Spleen (tissue), 11 donors: ENCODE measurements at regions not wholly inside any gene's neighbourhood (a gene's known extent, or its start where the extent isn't known, plus 50 kb on each side); places are given as distances from the start of the nearest gene placed in this dataset.

Experiments
- DNase-seq: peaks from one replicate; pipeline ENCODE4 v3.0.0-alpha.2; 2020
- H3K27ac ChIP-seq, 8 donors: fragments of 200-600 bp; sonication (generic) in 7 of 8; 1 replicate in 4 of 8; 2 replicates in 4 of 8; pipeline versions ENCODE4 v1.5.0 to v1.8.0; 2016 to 2021; ENCODE audit warnings: inconsistent platforms in 4 of 8, mild to moderate bottlenecking in 4 of 8, moderate library complexity in 1 of 8
- H3K27me3 ChIP-seq, 7 donors: fragments of 200-600 bp; sonication (generic) in 6 of 7; replicated peaks in 1 of 7; 1 replicate in 4 of 7; 2 replicates in 3 of 7; pipeline versions ENCODE4 v1.5.0 to v1.8.0; 2016 to 2021; ENCODE audit warnings: inconsistent platforms in 3 of 7, mild to moderate bottlenecking in 1 of 7
- H3K36me3 ChIP-seq, 6 donors: fragments of 200-600 bp; sonication (generic) in 5 of 6; 1 replicate in 4 of 6; 2 replicates in 2 of 6; pipeline versions ENCODE4 v1.5.0 to v1.8.0; 2016 to 2021; ENCODE audit warnings: inconsistent platforms in 2 of 6
- H3K4me1 ChIP-seq, 6 donors: fragments of 200-600 bp; sonication (generic) in 5 of 6; 1 replicate in 3 of 6; 2 replicates in 3 of 6; pipeline versions ENCODE4 v1.5.0 to v1.8.0; 2016 to 2021; ENCODE audit warnings: inconsistent platforms in 3 of 6
- H3K4me3 ChIP-seq, 8 donors: fragments of 200-600 bp; sonication (generic) in 7 of 8; 1 replicate in 4 of 8; 2 replicates in 4 of 8; pipeline versions ENCODE4 v1.5.0 to v1.8.0; 2016 to 2021; ENCODE audit warnings: inconsistent platforms in 4 of 8, mild to moderate bottlenecking in 4 of 8, moderate library complexity in 2 of 8
- H3K9me3 ChIP-seq, 8 donors: fragments of 200-600 bp; sonication (generic) in 7 of 8; 1 replicate in 4 of 8; 2 replicates in 4 of 8; pipeline versions ENCODE4 v1.5.0 to v1.8.0; 2016 to 2021; ENCODE audit warnings: inconsistent platforms in 4 of 8
- POLR2A ChIP-seq, 3 donors: fragments of 450-650 bp; IDR thresholded peaks; one replicate each; pipeline ENCODE4 v1.5.1; 2017; ENCODE audit warnings: antibody characterized with exemption in 3 of 3, mild to moderate bottlenecking in 1 of 3
- POLR2AphosphoS5 ChIP-seq, 3 donors: sonication (generic); formaldehyde crosslinking; IDR thresholded peaks; one replicate each; pipeline ENCODE4 v1.5.1; 2017; ENCODE audit warnings: antibody characterized with exemption in 3 of 3
- WGBS, 5 donors: extraction: QIAGEN DNeasy Blood & Tissue Kit in 3 of 5; methylation state at CpG; one replicate each; pipeline versions ENCODE4 v1.1.5 to v1.1.7; 2013 to 2018; 5-methylcytosine and 5-hydroxymethylcytosine counted together
- intact Hi-C: fragments of 100-400 bp; cut with DNase I; formaldehyde crosslinking; loops from one replicate; pipeline ENCODE4 v1.15.0; 2023; ENCODE audit warnings: low total_unique reads
- TF ChIP-seq, protein P1 (sequence below), 11 experiments: fragments of 200-600 bp in 7 of 11; fragments of 450-650 bp in 4 of 11; sonication (generic) in 4 of 11; IDR thresholded peaks in 8 of 11; conservative IDR thresholded peaks in 3 of 11; 1 replicate in 7 of 11; 2 replicates in 4 of 11; pipeline versions ENCODE4 v1.4.0 to v1.8.0; 2016 to 2021; ENCODE audit warnings: antibody characterized with exemption in 11 of 11, inconsistent platforms in 4 of 11, mild to moderate bottlenecking in 1 of 11
- donor health status: healthy with polysubstance abuse.
- donor health status: DM: no; HTN: no; CAD: no; lungs with moderate emphysema.
- donor health status: DM: no; HTN: no; CAD: no.
- donor health status: Bipolar disorder and iron deficiency.
- donor health status: healthy.
- donor health status: DM: no; HTN: no; CAD: no.
- donor health status: DM: yes; HTN: yes; CAD: no.

DNA sequence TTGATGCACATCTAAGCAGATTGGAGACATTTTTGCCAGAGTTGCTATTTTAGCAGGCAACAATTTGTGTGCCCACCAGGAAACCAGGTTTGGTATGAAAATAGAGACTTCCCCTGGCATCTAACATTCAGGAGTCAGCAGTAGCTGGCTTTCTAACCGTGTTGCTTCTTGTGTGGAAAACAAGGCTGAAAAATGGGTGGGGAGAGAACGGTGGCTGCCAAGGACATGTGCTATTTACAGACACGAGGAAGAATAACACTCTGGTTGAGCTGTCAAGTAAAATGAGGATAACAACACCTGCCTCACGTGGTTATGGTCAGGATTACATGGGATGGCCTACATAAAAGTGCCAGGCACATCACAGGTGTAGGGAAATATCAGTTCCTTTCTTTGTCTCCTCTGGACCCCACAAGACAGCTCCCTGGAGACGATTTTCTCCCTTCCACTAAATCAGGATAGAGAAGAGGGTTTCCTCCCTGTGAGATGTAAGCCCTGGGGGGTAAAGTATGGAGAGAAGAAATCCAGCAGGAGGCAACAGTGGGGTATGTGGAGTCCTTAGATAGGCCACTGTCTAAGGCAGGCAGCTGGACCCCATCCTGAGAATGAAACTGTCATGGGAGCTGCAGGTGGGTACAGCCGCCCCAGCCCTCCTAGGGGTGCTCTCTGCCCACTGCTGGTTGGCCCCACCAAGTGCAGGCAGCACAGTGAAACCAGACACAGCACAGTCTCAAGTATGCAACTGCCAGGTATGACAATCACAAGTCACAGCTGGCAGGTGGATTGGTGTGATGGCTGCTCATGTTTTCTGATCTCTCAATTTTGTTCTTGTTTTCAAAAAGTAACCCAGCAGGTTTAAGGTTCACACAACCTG is 80.3 kb downstream of the TENT5C start:
- intact Hi-C loops = no loop called here
- Histone ChIP-seq H3K27me3 (no peaks in the 10 kb centered on the region), H3K27ac (peak overlapping the region in 2 of 8 donors; percentile 15 to 37), H3K4me3 (no peak overlapping the region), H3K36me3 (no peaks in the 10 kb centered on the region), H3K4me1 (peaks cover 0 to 4% (median 0%) of the 10 kb centered on the region in 6 donors), H3K9me3 (no peaks in the 10 kb centered on the region)
- WGBS, 5 donors = 57 to 76% (median 73%) methylated on average over 6 of the region's 6 CpGs
- no peak for DNase-seq
- peak in 1 of 3 donors; percentile 38 for TF ChIP-seq POLR2AphosphoS5 (IDR thresholded peaks at IDR 0.05)
- TF ChIP-seq, protein P1, sequence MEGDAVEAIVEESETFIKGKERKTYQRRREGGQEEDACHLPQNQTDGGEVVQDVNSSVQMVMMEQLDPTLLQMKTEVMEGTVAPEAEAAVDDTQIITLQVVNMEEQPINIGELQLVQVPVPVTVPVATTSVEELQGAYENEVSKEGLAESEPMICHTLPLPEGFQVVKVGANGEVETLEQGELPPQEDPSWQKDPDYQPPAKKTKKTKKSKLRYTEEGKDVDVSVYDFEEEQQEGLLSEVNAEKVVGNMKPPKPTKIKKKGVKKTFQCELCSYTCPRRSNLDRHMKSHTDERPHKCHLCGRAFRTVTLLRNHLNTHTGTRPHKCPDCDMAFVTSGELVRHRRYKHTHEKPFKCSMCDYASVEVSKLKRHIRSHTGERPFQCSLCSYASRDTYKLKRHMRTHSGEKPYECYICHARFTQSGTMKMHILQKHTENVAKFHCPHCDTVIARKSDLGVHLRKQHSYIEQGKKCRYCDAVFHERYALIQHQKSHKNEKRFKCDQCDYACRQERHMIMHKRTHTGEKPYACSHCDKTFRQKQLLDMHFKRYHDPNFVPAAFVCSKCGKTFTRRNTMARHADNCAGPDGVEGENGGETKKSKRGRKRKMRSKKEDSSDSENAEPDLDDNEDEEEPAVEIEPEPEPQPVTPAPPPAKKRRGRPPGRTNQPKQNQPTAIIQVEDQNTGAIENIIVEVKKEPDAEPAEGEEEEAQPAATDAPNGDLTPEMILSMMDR (IDR thresholded peaks at IDR 0.05 in 8 of 11, conservative IDR thresholded peaks at IDR 0.05 in 3 of 11) = peak in 2 of 11 experiments; percentile 11 to 17
- no peak for TF ChIP-seq POLR2A (IDR thresholded peaks at IDR 0.05)

DNA sequence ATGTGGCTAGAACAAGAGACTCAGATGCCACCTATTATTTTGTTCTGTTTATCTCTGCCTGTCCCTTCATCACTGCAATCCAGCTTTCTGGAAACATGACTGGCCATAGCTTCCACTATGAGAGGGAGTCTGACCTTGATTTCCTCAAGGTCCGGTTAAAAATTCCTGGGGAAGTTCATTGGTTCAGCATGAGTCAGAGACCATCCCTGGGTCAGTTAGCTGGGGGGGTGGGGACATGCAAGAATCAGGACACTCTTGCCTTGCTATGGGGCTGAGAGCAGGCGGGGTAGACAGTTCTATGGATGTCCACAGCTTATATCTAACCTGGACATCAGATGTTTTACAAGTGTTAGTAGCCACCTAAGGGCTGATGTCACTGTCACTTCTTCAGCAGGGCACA is 81.1 kb downstream of the TENT5C start:
- TF ChIP-seq POLR2A (IDR thresholded peaks at IDR 0.05) = no peak
- TF ChIP-seq, protein P1 (IDR thresholded peaks at IDR 0.05 in 8 of 11, conservative IDR thresholded peaks at IDR 0.05 in 3 of 11) = no peak
- TF ChIP-seq POLR2AphosphoS5 (IDR thresholded peaks at IDR 0.05) = no peak
- H3K4me3 ChIP-seq = no peak overlapping the region
- no peak for DNase-seq
- no peaks in the 10 kb centered on the region for H3K27me3 ChIP-seq
- 72 to 79% (median 76%) methylated on average over 2 of the region's 2 CpGs for WGBS, 5 donors
- H3K4me1 ChIP-seq = peaks cover 0 to 4% (median 0%) of the 10 kb centered on the region in 6 donors
- intact Hi-C loops = no loop called here
- no peaks in the 10 kb centered on the region for H3K9me3 ChIP-seq
- H3K36me3 ChIP-seq = no peaks in the 10 kb centered on the region
- H3K27ac ChIP-seq = peak overlapping the region in 2 of 8 donors; percentile 23 to 37

DNA sequence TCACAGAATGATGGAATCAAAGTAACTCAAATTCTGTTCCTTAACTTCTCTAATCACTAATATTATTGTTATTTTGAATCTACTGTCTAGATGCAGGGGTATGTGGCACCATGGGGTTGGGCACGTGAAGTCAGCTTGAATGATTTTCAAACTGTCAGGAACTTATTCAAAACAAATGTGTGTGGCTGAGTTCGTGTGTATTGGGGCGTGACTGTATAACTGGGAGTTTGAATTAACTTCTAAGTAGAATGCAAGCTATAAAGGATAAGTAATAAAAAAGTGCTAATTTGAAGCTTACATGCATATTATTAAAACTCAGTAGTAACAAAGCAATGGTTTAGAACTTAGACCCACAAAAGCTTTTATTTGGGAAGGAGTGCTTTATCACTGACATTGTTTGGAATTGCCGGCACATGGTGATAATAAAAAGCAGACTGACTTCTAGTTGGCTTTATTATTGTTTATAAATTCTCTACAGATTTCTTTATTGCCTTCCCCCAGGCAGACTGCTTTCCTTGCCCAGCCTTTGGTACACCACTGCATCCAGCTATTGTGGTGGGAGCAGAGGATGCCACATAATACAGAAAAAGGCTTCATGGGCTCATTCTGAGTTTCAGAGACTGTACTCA is 84.3 kb downstream of the TENT5C start:
- intact Hi-C loops = no loop called here
- TF ChIP-seq, protein P1 (IDR thresholded peaks at IDR 0.05 in 8 of 11, conservative IDR thresholded peaks at IDR 0.05 in 3 of 11) = no peak
- TF ChIP-seq POLR2A (IDR thresholded peaks at IDR 0.05) (no peak), POLR2AphosphoS5 (IDR thresholded peaks at IDR 0.05) (no peak)
- H3K4me3 ChIP-seq = no peak overlapping the region
- H3K9me3 ChIP-seq = no peaks in the 10 kb centered on the region
- peaks cover 0 to 6% (median 0%) of the 10 kb centered on the region in 7 donors for H3K27me3 ChIP-seq
- no peaks in the 10 kb centered on the region for H3K36me3 ChIP-seq
- H3K4me1 ChIP-seq = peaks cover 0 to 4% (median 0%) of the 10 kb centered on the region in 6 donors
- WGBS, 5 donors = 67 to 78% (median 76%) methylated on average over 4 of the region's 4 CpGs
- no peak overlapping the region for H3K27ac ChIP-seq
- DNase-seq = no peak

DNA sequence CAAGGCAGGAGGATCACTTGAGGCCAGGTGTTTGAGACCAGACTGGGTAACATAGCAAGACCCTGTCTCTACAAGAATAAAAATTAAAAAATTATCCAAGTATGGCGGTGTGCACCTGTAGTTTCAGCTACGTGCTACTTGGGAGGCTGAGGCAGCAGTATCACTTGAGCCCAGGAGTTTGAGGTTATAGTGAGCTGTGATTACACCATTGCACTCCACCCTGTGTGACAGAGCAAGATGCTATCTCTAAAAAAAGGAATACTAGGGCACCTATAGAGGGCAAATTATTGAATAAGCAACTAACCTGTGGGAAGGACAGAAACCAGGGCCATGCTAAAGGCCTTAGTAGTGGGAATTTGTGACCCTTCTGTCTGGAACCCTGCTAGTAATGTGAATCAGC is 86.1 kb downstream of the TENT5C start:
- no peak for DNase-seq
- H3K4me3 ChIP-seq = no peak overlapping the region
- WGBS, 5 donors = 84 to 95% (median 89%) methylated on average over 2 of the region's 2 CpGs

More for the DNA sequence above, 86.1 kb downstream of the TENT5C start:
- Histone ChIP-seq H3K36me3 (no peaks in the 10 kb centered on the region), H3K9me3 (no peaks in the 10 kb centered on the region), H3K27me3 (peaks cover 0 to 22% (median 0%) of the 10 kb centered on the region in 7 donors), H3K27ac (no peak overlapping the region), H3K4me1 (no peaks in the 10 kb centered on the region)
- intact Hi-C loops = no loop called here
- TF ChIP-seq POLR2AphosphoS5 (IDR thresholded peaks at IDR 0.05) (no peak), POLR2A (IDR thresholded peaks at IDR 0.05) (no peak)
- TF ChIP-seq, protein P1 (IDR thresholded peaks at IDR 0.05 in 8 of 11, conservative IDR thresholded peaks at IDR 0.05 in 3 of 11) = no peak
